ENCODE measurements at regions not wholly inside any gene's neighbourhood (a gene's known extent, or its start where the extent isn't known, plus 50 kb on each side); places are given as distances from the start of the nearest gene placed in this dataset.

DNA sequence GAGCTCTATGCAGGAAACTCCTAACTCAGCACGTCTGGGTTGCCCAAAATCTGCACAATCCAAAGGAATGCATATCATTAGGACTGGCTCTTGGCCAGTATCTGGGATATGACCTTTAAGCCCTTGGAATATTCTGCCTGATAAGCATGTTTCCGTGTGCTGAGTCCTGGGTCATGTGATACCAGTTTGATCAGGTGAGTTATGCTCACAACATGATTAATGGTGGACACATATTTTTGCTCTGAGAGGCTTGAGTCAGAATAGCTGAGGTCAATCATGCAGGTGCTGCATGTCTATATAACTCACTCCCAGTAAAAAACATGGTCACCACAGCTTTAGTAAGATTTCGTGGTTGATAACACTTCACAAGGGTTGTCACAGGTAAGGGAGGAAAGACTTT lies 408.8 kb downstream of the YTHDC2 start:
- no peak for DNase-seq

DNA sequence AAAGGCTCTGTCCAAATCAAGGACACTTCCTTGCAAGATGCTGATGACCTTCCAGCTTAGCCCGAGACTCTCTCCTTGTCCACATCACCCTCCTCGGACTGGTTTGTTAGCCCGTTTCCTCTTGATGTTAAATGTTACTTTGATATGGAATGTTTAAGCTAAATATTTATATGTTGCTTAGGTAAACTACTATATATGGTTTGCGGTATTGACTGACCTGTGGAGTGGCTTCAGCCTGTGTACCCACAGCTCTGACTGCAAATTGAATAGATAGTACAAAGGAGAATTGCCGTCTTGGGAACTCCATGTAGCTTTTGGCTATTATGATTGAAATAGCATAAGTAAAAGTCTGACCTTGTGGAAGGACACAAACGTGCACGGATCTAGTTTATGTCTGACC lies 422.0 kb downstream of the YTHDC2 start:
- DNase-seq: no peak

GRCh38 chr5:113937301-113937700 lies 423.8 kb downstream of the YTHDC2 start:
- no peak for DNase-seq

GRCh38 chr5:113939988-113940387 lies 421.9 kb upstream of the KCNN2 start:
- DNase-seq: no peak

- no peak for DNase-seq
These were observed 411.7 kb upstream of the KCNN2 start for GRCh38 chr5:113950186-113950585.

DNA sequence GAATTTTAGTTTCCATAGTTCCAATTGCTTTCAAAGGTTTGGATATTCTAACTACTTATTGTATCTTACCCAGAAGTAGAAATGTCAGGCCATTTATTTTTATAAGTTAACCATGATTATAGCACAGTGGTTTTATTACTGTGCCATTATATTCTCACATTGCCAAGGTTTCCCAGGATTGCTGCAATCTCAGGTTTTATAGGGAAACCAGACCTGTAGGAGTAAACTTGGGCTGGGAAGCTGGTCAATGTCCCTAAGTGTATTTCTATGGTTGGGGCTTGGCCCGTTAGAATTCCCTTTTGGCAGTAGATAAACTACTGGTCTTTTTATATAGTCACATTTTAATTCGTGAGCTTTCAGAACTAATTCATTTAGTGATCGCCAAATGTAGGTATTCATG lies 396.6 kb upstream of the KCNN2 start:
- DNase-seq: no peak

GRCh38 chr5:113969901-113970300 lies 392.0 kb upstream of the KCNN2 start:
- DNase-seq: no peak

GRCh38 chr5:113971454-113971853 lies 390.4 kb upstream of the KCNN2 start:
- no peak for DNase-seq

DNA sequence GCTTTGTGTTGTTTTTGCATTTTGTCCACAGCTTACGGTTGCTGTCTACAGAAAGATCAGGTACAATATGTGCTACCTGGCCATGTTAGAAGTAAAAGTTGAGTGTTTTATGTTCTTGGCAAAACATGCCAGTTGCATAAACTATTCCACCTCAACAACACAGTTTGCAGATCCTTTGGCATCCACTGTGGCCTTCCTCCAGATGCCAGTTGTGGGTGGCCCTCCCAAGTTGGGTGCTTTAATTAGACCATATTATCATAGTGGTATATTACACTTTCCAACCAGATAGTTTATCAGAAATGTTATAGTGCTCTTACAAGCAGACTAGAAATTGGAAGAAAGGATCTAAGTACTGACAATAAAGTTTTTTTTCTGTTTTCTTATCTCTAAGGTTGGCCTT lies 386.9 kb upstream of the KCNN2 start:
- DNase-seq: no peak

- no peak for DNase-seq
These were observed 376.9 kb upstream of the KCNN2 start for GRCh38 chr5:113984928-113985327.

GRCh38 chr5:113985505-113985904 lies 376.4 kb upstream of the KCNN2 start:
- DNase-seq: no peak

DNA sequence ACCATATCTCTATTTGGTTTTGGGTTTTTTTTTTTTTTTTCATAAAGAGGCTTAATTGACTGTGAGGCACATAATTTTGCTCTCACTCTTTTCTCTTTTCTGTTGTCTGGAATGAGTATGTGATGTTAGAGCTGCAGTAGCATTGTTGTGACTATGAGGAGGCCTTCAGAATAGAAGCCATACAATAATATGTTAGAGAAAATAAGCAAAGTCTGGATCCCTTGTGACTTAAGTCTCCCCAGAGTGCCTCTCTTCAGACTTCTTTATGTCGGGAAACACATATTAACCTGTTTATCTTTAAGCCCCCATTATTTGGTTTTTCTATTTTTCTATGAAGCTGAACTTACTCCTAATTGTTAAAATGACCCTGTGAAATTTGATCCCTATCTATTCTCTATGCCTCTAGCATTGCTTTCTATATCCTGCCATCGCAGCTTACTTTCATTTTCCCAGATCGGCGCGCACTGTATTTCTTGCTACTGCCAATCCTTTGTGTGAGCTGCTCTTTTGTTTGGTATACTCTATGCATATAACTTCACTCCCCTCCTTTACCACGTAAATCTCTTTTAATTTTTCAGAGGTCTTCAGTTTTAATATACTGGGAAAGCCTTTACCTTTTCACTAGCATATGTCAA lies 372.5 kb upstream of the KCNN2 start:
- DNase-seq: no peak

DNA sequence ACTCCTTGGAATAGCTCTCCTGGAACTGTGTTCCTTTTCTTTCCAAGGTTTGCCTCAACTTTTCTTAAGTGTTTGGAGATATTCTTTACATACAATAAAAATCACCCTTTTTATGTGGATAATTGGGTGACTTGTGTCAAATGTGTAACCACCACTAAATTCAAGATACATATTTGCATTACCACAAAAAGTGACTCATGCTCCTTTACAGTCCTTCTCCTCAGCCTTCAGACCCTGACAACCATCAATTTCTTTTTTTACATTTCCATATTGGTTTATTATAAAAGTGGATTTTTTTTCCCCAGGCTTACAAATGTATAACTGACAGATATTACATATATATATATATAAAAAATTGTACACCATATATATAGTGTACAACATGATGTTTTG lies 372.0 kb upstream of the KCNN2 start:
- DNase-seq: no peak

DNA sequence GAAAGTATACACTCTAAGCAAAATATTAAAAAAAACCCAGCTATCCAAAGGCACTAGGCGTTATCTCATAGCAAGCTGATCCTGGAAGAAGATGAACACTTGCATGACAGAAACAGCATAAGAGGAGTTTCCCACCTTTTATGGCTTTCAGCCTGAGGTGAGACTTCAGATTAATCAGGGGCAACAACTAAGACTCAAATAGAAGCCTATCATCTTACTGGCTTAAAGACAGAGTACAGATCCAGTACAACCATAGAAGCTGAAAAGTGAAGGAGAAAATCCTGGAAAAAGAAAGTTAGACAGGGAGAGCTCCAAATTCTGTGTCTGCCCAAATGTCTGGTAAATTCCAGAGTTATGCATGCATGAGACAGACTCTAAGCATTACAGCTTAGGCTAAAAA lies 360.8 kb upstream of the KCNN2 start:
- DNase-seq: no peak

GRCh38 chr5:114006582-114006981 lies 355.3 kb upstream of the KCNN2 start:
- no peak for DNase-seq

DNA sequence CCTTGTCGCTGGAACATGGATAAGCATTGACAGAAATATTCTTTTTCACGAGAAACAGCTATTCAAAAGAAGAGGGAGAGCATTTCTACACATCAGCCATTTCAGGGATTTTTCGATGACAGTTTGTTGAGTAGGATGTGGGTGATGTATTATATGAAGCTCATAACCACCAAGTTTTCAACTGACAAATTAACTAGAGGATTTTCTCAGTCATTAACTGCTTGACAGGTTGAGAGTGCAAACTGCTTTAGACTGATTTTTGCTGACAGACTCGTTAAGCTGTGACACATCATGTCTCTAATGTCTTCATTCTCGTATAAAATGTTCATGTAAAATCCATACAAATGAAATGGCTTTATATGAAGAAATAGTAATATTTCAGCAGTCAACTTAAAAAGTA lies 354.2 kb upstream of the KCNN2 start:
- no peak for DNase-seq

DNA sequence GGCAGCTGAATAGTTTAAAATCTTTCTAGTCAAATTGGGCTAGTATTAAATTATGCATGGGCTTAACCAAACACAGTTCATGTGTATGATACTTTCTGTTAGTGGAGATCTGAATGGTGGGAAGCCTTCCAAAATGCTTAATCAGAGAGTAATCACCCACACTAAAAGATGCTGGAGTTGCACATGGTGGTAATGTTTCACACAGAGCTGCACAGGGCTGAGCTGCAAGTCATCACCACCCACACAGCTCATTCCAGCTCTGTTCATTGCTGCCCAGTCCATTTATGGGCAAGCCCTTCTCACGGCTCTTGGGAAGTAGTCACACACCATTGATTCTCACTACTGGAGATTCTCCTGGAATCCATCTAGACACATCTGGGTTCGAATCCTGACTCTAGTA lies 351.5 kb upstream of the KCNN2 start:
- no peak for DNase-seq

DNA sequence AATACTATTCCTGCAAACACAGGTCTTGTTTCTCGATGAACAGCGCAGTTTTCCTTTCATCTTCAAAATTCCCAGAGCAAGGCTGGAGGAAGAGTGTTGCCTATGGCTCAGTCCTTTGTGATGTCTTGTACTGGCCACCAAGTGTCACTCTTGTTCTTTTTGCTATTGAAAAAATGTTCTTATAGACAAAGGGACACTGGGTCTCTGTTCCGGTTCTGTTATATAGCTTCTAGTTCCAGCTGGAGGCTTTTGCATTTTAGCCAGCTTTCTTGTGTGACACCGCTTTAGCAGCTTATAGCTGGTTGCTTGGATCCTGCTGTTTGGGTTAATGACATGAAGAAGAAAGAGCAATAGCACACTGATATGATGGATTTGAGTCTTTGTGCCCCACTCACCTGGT lies 343.7 kb upstream of the KCNN2 start:
- no peak for DNase-seq

- DNase-seq: no peak
These were observed 323.1 kb upstream of the KCNN2 start for GRCh38 chr5:114038756-114039155.

- no peak for DNase-seq
These were observed 311.8 kb upstream of the KCNN2 start for GRCh38 chr5:114050087-114050486.

DNA sequence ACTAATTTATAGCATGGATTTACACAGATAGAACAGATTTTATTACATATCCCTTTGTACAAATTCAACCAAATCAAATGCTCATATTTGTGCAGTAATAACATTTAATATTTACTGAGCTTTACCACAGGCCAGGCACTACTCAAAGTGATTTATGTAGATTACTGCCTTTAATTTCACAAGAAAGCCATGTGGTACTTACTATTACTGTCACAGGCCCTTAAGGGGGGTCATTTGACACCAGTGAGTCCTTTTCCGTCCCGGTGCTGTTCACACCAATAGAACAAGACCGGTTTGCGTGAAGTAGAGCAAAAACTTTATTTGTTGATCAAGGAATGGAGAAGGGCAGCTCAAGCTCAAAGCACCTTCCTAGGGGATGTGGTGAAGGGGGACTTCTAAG lies 308.5 kb upstream of the KCNN2 start:
- DNase-seq: no peak

DNA sequence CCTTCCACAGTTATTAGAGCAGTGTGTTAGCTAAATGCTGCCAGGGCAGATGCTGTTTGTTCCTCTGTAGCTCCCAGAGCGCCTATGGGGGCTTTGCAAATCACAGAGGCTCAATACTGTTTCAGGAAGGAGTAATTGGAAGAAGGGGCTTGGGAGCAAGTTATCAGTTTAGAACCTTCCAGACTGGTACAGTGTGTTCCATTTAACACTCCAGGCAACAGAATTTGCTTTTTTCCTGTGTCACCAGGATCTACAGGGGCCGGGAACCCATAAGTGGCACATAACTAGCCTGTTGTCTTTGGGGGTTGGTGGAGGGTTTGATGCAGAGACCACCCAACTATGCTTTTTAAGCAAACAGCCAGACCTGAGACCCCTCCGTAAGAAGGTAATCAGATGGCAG lies 307.3 kb upstream of the KCNN2 start:
- peak; percentile 18 for DNase-seq

DNA sequence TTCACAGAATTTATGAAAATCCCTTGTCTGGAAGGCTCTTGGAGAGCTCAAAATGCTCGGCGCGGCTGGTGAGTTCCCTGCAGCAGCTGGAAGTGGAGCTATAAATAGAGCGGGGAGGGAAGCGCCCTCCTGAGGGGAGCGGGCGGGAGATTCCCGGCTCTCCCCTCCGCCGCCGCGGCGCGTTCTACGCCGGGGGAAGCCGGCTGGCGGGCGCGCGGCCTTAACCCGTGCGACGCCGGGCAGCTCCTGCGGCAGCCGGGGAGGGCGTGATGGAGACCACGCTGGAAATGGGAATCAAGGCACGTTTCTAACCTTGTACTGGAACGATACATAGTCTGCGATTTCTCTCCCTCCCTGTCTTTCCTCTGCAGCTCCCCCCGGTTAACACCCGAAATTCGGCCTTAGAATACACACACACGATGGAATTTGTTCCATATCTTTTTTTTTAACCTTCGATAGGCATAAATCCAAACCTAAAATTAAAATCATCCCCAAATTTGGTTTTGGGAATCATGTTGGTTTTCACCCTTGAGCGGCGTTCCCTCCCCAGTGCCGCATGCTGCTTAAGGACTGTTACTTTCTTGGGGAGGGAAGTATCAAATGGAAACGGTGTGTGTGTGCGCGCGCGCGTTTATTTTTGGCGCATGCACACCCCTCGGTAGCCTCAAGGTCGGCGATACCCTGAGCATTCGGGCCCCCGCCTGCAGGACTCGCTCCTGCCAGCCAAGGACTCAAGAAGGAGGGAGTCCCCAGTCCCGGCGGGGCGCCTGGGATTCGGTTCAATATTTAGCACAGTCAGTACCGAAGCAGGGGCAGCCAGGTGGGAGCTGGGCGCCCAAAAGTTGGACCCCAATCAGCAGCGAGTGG lies 306.3 kb upstream of the KCNN2 start:
- DNase-seq: peak; percentile 74

GRCh38 chr5:114056185-114056538 lies 305.7 kb upstream of the KCNN2 start:
- DNase-seq: no peak

- DNase-seq: no peak
These were observed 301.0 kb upstream of the KCNN2 start for GRCh38 chr5:114060866-114061265.

Data from NCI-H1694 (cell line).